ENCODE measurements at regions not wholly inside any gene's neighbourhood (a gene's known extent, or its start where the extent isn't known, plus 50 kb on each side); places are given as distances from the start of the nearest gene placed in this dataset.

DNA sequence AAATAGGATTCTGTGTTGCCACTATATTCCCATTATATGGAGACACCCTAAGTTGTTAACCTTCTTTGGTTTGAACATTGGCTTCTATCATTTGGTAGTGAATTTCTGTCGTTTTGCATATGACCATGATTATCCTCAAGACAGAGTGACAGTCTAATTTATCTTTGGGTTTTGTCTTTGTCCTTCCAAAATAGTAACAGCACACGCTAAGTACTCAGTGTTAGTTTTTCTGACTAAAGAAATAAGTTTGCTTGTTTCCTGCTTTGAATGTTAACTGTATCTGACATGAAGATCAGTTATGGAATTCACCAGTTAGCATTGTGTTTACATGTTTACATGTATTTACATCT, 352.5 kb upstream of the GRM7 start:
- Mint-ChIP-seq H3K27ac (no peak overlapping the region), H3K27me3 (ENCODE audit: low read depth in 3 of 3) (peaks cover 0 to 1% (median 0%) of the 10 kb centered on the region in 3 donors), H3K9me3 (peaks cover 0 to 15% (median 12%) of the 10 kb centered on the region in 7 donors), H3K4me3 (no peak overlapping the region), H3K4me1 (no peaks in the 10 kb centered on the region), H3K36me3 (no peaks in the 10 kb centered on the region)
- Histone ChIP-seq H3K36me3 (replicated peaks in 1 of 2; ENCODE audit: control insufficient read depth in 1 of 2, insufficient read depth in 2 of 2, low read length in 2 of 2) (no peaks in the 10 kb centered on the region), H3K4me3 (replicated peaks in 1 of 3; ENCODE audit: low read depth in 2 of 3, low read length in 3 of 3) (no peak overlapping the region), H3K4me2 (replicated peaks; ENCODE audit: extremely low read depth, low read length, poor library complexity, severe bottlenecking) (no peak overlapping the region), H2AFZ (ENCODE audit: insufficient read depth, low read depth, low read length, poor library complexity, severe bottlenecking) (no peak overlapping the region), H3K9ac (ENCODE audit: insufficient read depth, low read length, poor library complexity, severe bottlenecking) (no peak overlapping the region), H3K9me3 (replicated peaks in 1 of 2; ENCODE audit: control insufficient read depth in 1 of 2, insufficient read depth in 1 of 2, low read length in 2 of 2) (peaks cover 9 to 21% of the 10 kb centered on the region in 2 donors), H3K79me2 (ENCODE audit: insufficient read depth, low read length) (no peaks in the 10 kb centered on the region), H3K27me3 (ENCODE audit: control insufficient read depth in 2 of 2, insufficient read depth in 2 of 2, low read length in 2 of 2) (no peaks in the 10 kb centered on the region), H3K27ac (ENCODE audit: low read depth in 1 of 2, low read length in 2 of 2) (no peak overlapping the region), H3K4me1 (ENCODE audit: control insufficient read depth in 1 of 2, insufficient read depth in 2 of 2, low read length in 2 of 2) (no peaks in the 10 kb centered on the region), H4K20me1 (ENCODE audit: insufficient read depth, low read length) (no peaks in the 10 kb centered on the region)
- intact Hi-C loops (cut with micrococcal nuclease), result no loop called here
- TF ChIP-seq, protein P1, sequence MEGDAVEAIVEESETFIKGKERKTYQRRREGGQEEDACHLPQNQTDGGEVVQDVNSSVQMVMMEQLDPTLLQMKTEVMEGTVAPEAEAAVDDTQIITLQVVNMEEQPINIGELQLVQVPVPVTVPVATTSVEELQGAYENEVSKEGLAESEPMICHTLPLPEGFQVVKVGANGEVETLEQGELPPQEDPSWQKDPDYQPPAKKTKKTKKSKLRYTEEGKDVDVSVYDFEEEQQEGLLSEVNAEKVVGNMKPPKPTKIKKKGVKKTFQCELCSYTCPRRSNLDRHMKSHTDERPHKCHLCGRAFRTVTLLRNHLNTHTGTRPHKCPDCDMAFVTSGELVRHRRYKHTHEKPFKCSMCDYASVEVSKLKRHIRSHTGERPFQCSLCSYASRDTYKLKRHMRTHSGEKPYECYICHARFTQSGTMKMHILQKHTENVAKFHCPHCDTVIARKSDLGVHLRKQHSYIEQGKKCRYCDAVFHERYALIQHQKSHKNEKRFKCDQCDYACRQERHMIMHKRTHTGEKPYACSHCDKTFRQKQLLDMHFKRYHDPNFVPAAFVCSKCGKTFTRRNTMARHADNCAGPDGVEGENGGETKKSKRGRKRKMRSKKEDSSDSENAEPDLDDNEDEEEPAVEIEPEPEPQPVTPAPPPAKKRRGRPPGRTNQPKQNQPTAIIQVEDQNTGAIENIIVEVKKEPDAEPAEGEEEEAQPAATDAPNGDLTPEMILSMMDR (IDR thresholded peaks at IDR 0.05), result no peak
- no CpG with 5 or more reads among the region's 2 CpGs for whole genome bisulfite sequencing (ENCODE audit: insufficient coverage)
- no peak for DNase-seq

DNA sequence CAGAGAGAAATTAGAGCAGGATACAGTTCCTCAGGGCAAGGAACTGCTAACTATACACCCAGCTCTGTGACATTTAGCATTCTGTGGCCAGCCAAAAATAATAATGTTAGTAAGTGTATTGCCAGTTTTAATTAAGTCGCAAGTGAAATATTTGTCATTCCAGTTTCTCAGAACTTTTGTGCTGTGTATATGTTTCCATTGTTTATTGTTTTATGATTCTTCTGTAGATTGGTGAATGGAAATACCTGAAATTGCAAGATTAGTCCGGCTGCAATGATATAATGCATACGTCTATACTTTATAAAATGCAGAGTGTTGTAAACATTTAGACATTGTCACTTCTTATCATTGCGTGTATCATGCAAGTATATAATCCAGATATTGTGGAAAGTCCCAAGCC, 351.3 kb upstream of the GRM7 start:
- H3K36me3 Mint-ChIP-seq, result no peaks in the 10 kb centered on the region
- no peaks in the 10 kb centered on the region for H3K4me1 ChIP-seq (ENCODE audit: control insufficient read depth in 1 of 2, insufficient read depth in 2 of 2, low read length in 2 of 2)
- no peaks in the 10 kb centered on the region for H3K36me3 ChIP-seq (replicated peaks in 1 of 2; ENCODE audit: control insufficient read depth in 1 of 2, insufficient read depth in 2 of 2, low read length in 2 of 2)
- intact Hi-C loops (cut with micrococcal nuclease), result no loop called here
- no peak overlapping the region for H3K9ac ChIP-seq (ENCODE audit: insufficient read depth, low read length, poor library complexity, severe bottlenecking)
- H3K9me3 Mint-ChIP-seq, result peaks cover 0 to 14% (median 9%) of the 10 kb centered on the region in 7 donors
- TF ChIP-seq, protein P1 (IDR thresholded peaks at IDR 0.05), result no peak
- peaks cover 12 to 13% of the 10 kb centered on the region in 2 donors for H3K9me3 ChIP-seq (replicated peaks in 1 of 2; ENCODE audit: control insufficient read depth in 1 of 2, insufficient read depth in 1 of 2, low read length in 2 of 2)
- H3K4me1 Mint-ChIP-seq, result no peaks in the 10 kb centered on the region
- H3K27me3 ChIP-seq (ENCODE audit: control insufficient read depth in 2 of 2, insufficient read depth in 2 of 2, low read length in 2 of 2), result no peaks in the 10 kb centered on the region
- WGBS (ENCODE audit: insufficient coverage), result no CpG with 5 or more reads among the region's 4 CpGs
- no peaks in the 10 kb centered on the region for H3K79me2 ChIP-seq (ENCODE audit: insufficient read depth, low read length)
- no peak for DNase-seq
- no peak overlapping the region for H2AFZ ChIP-seq (ENCODE audit: insufficient read depth, low read depth, low read length, poor library complexity, severe bottlenecking)
- no peaks in the 10 kb centered on the region for H4K20me1 ChIP-seq (ENCODE audit: insufficient read depth, low read length)
- no peak overlapping the region for H3K27ac ChIP-seq (ENCODE audit: low read depth in 1 of 2, low read length in 2 of 2)
- H3K27me3 Mint-ChIP-seq (ENCODE audit: low read depth in 3 of 3), result peaks cover 0 to 2% (median 0%) of the 10 kb centered on the region in 3 donors
- H3K27ac Mint-ChIP-seq, result no peak overlapping the region
- H3K4me2 ChIP-seq (replicated peaks; ENCODE audit: extremely low read depth, low read length, poor library complexity, severe bottlenecking), result no peak overlapping the region
- H3K4me3 Mint-ChIP-seq, result no peak overlapping the region
- H3K4me3 ChIP-seq (replicated peaks in 1 of 3; ENCODE audit: low read depth in 2 of 3, low read length in 3 of 3), result no peak overlapping the region
